MCF 10A (cell line): ENCODE measurements at regions not wholly inside any gene's neighbourhood (a gene's known extent, or its start where the extent isn't known, plus 50 kb on each side); places are given as distances from the start of the nearest gene placed in this dataset.

Source experiments
- BruUV-seq: library from RNA; stranded (reverse); fragments of 400-500 nt; replicated peaks from 2 replicates; lab custom pipeline; 2021; lab: Mats Ljungman, UMichigan
- CTCF ChIA-PET: fragments of 300-600 bp; sonication (Branson Sonifier 250); formaldehyde crosslinking; extraction: SDS; loops from one replicate; lab custom pipeline; 2021; ENCODE audit warnings: antibody characterized with exemption, inconsistent platforms; lab: Yijun Ruan, JAX
- POLR2A ChIA-PET: fragments of 300-600, 350-650 bp; sonication (Branson Sonifier 250); formaldehyde crosslinking; extraction: SDS; loops from one replicate; lab custom pipeline; 2020; ENCODE audit warnings: antibody characterized with exemption, inconsistent platforms; lab: Yijun Ruan, JAX
- DNase-seq: peaks from one replicate; pipeline ENCODE4 v3.0.0-alpha.2; 2018; ENCODE audit not compliant: unreplicated experiment
- H3K27ac Mint-ChIP-seq: one replicate; pipeline ENCODE4 v1.8.0; 2022; ENCODE audit warnings: mild to moderate bottlenecking, low read depth, mixed read lengths; ENCODE audit not compliant: unreplicated experiment
- H3K27me3 Mint-ChIP-seq: one replicate; pipeline ENCODE4 v1.8.0; 2022; ENCODE audit warnings: mixed read lengths; ENCODE audit not compliant: insufficient read depth, unreplicated experiment
- H3K36me3 Mint-ChIP-seq: one replicate; pipeline ENCODE4 v1.8.0; 2022; ENCODE audit warnings: mild to moderate bottlenecking, moderate library complexity, mixed read lengths; ENCODE audit not compliant: insufficient read depth, unreplicated experiment
- H3K4me1 Mint-ChIP-seq: one replicate; pipeline ENCODE4 v1.8.0; 2022; ENCODE audit warnings: mixed read lengths; ENCODE audit not compliant: insufficient read depth, unreplicated experiment
- H3K4me3 Mint-ChIP-seq: one replicate; pipeline ENCODE4 v1.8.0; 2022; ENCODE audit warnings: mild to moderate bottlenecking, moderate library complexity, mixed read lengths; ENCODE audit not compliant: unreplicated experiment
- H3K9me3 Mint-ChIP-seq: one replicate; pipeline ENCODE4 v1.8.0; 2022; ENCODE audit warnings: mixed read lengths; ENCODE audit not compliant: unreplicated experiment
- CTCF ChIP-seq: fragments of 200-600 bp; IDR thresholded peaks from one replicate; pipeline ENCODE4 v1.8.0; 2022; ENCODE audit warnings: antibody characterized with exemption, mild to moderate bottlenecking; ENCODE audit not compliant: unreplicated experiment
- intact Hi-C: fragments of 100-400 bp; cut with micrococcal nuclease; formaldehyde crosslinking; loops from 2 replicates; pipeline ENCODE4 v1.14.1; 2022

GRCh38 chr2:149679286-149679685 is 91.7 kb upstream of the MMADHC start:
- BruUV-seq: no TSS peak
- H3K9me3 Mint-ChIP-seq: no peaks in the 10 kb centered on the region
- no peaks in the 10 kb centered on the region for H3K27me3 Mint-ChIP-seq
- intact Hi-C loops: no loop called here
- no peak overlapping the region for H3K4me3 Mint-ChIP-seq
- no peak overlapping the region for H3K27ac Mint-ChIP-seq
- no peak for TF ChIP-seq CTCF
- peak; percentile 43 for DNase-seq
- no peaks in the 10 kb centered on the region for H3K36me3 Mint-ChIP-seq
- H3K4me1 Mint-ChIP-seq: no peaks in the 10 kb centered on the region
- ChIA-PET CTCF (no interaction called here), POLR2A (no interaction called here)

- intact Hi-C loops: no loop called here
Measured at GRCh38 chr2:149677416-149677815, 89.8 kb upstream of the MMADHC start.

GRCh38 chr2:149670086-149670485 is 82.5 kb upstream of the MMADHC start:
- no peak for TF ChIP-seq CTCF
- no peak for DNase-seq
- CTCF ChIA-PET: no interaction called here
- POLR2A ChIA-PET: no interaction called here
- Mint-ChIP-seq H3K27ac (no peak overlapping the region), H3K4me3 (no peak overlapping the region), H3K4me1 (no peaks in the 10 kb centered on the region), H3K9me3 (no peaks in the 10 kb centered on the region), H3K36me3 (no peaks in the 10 kb centered on the region), H3K27me3 (no peaks in the 10 kb centered on the region)
- intact Hi-C loops: no loop called here
- BruUV-seq: no TSS peak

More at GRCh38 chr2:149677416-149677815, 89.8 kb upstream of the MMADHC start:
- no peak overlapping the region for H3K4me3 Mint-ChIP-seq
- no peak for DNase-seq
- no peak for TF ChIP-seq CTCF
- no peaks in the 10 kb centered on the region for H3K27me3 Mint-ChIP-seq
- H3K4me1 Mint-ChIP-seq: no peaks in the 10 kb centered on the region
- no peak overlapping the region for H3K27ac Mint-ChIP-seq
- H3K9me3 Mint-ChIP-seq: no peaks in the 10 kb centered on the region
- POLR2A ChIA-PET: no interaction called here
- no TSS peak for BruUV-seq
- H3K36me3 Mint-ChIP-seq: no peaks in the 10 kb centered on the region
- CTCF ChIA-PET: no interaction called here

- H3K4me3 Mint-ChIP-seq: no peak overlapping the region
- ChIA-PET POLR2A (no interaction called here), CTCF (no interaction called here)
- intact Hi-C loops: no loop called here
- no TSS peak for BruUV-seq
- no peaks in the 10 kb centered on the region for H3K9me3 Mint-ChIP-seq
- DNase-seq: no peak
- H3K36me3 Mint-ChIP-seq: no peaks in the 10 kb centered on the region
- no peaks in the 10 kb centered on the region for H3K27me3 Mint-ChIP-seq
- TF ChIP-seq CTCF: no peak
- no peak overlapping the region for H3K27ac Mint-ChIP-seq
- H3K4me1 Mint-ChIP-seq: peaks cover 6% of the 10 kb centered on the region
Measured at GRCh38 chr2:149666809-149667320, 79.3 kb upstream of the MMADHC start.
